NCI-H187 (cell line): ENCODE measurements at regions not wholly inside any gene's neighbourhood (a gene's known extent, or its start where the extent isn't known, plus 50 kb on each side); places are given as distances from the start of the nearest gene placed in this dataset.

ENCODE experiments used
- DNase-seq, 2 experiments: peaks; one replicate each; lab custom pipeline; 2025; lab: John Stamatoyannopoulos, UW

- DNase-seq, result no peak
Measured at GRCh38 chr18:28626756-28627155, 449.8 kb upstream of the CDH2 start.

GRCh38 chr18:28607991-28608390, 431.1 kb upstream of the CDH2 start:
- no peak for DNase-seq

- DNase-seq, result no peak
Measured at GRCh38 chr18:28606686-28607085, 429.8 kb upstream of the CDH2 start.

- DNase-seq, result no peak
Measured at GRCh38 chr18:28602391-28602790, 425.5 kb upstream of the CDH2 start.

GRCh38 chr18:28594034-28594433, 417.1 kb upstream of the CDH2 start:
- DNase-seq, result no peak

GRCh38 chr18:28588884-28589549, 412.1 kb upstream of the CDH2 start:
- no peak for DNase-seq

GRCh38 chr18:28584731-28585130, 407.8 kb upstream of the CDH2 start:
- DNase-seq, result no peak

- no peak for DNase-seq
Measured at GRCh38 chr18:28582724-28583123, 405.8 kb upstream of the CDH2 start.

- DNase-seq, result no peak
Measured at GRCh38 chr18:28581521-28582071, 404.7 kb upstream of the CDH2 start.

- no peak for DNase-seq
Measured at GRCh38 chr18:28576941-28577340, 400.0 kb upstream of the CDH2 start.

GRCh38 chr18:28575123-28575522, 398.2 kb upstream of the CDH2 start:
- no peak for DNase-seq

- no peak for DNase-seq
Measured at GRCh38 chr18:28574175-28574574, 397.2 kb upstream of the CDH2 start.

GRCh38 chr18:28571929-28572328, 395.0 kb upstream of the CDH2 start:
- DNase-seq, result no peak

GRCh38 chr18:28560331-28560730, 383.4 kb upstream of the CDH2 start:
- DNase-seq, result no peak

GRCh38 chr18:28559511-28559910, 382.6 kb upstream of the CDH2 start:
- DNase-seq, result no peak

GRCh38 chr18:28541934-28542333, 365.0 kb upstream of the CDH2 start:
- DNase-seq, result no peak

GRCh38 chr18:28541276-28541930, 364.5 kb upstream of the CDH2 start:
- DNase-seq, result no peak

GRCh38 chr18:28529644-28530043, 352.7 kb upstream of the CDH2 start:
- DNase-seq, result no peak

- DNase-seq, result no peak
Measured at GRCh38 chr18:28526196-28526595, 349.3 kb upstream of the CDH2 start.

- DNase-seq, result no peak
Measured at GRCh38 chr18:28523758-28524475, 347.0 kb upstream of the CDH2 start.

- no peak for DNase-seq
Measured at GRCh38 chr18:28522236-28522635, 345.3 kb upstream of the CDH2 start.

- DNase-seq, result no peak
Measured at GRCh38 chr18:28519997-28520396, 343.1 kb upstream of the CDH2 start.

GRCh38 chr18:28514699-28515098, 337.8 kb upstream of the CDH2 start:
- DNase-seq, result no peak
